HCT116 (cell line): ENCODE measurements at regions not wholly inside any gene's neighbourhood (a gene's known extent, or its start where the extent isn't known, plus 50 kb on each side); places are given as distances from the start of the nearest gene placed in this dataset.

Experiments used
- ATAC-seq: fragments of 200-7000 bp; cut with Tn5 transposase; 2 replicates; pipeline ENCODE4 v1.9.1; 2020; ENCODE audit warnings: mild to moderate bottlenecking, moderate library complexity
- BruUV-seq: library from RNA; stranded (reverse); fragments of 400-500 nt; replicated peaks from 2 replicates; lab custom pipeline; 2021; lab: Mats Ljungman, UMichigan
- CTCF ChIA-PET: fragments of 300-600 bp; sonication (Branson Sonifier 250); formaldehyde crosslinking; loops from one replicate; lab custom pipeline; 2021; ENCODE audit warnings: antibody characterized with exemption; lab: Charles Lee
- POLR2A ChIA-PET: fragments of 300-600, 350-600 bp; sonication (Branson Sonifier 250); formaldehyde crosslinking; loops from one replicate; lab custom pipeline; 2021; ENCODE audit warnings: antibody characterized with exemption; lab: Charles Lee
- RAD21 ChIA-PET, 2 experiments: fragments of 300-600 bp; sonication (Branson Sonifier 250); formaldehyde crosslinking; loops; one replicate each; lab custom pipeline; 2023; ENCODE audit warnings: low total read pairs in 2 of 2; ENCODE audit not compliant: uncharacterized antibody in 2 of 2, unreplicated experiment in 2 of 2, low non-redundant PET in 1 of 2; lab: Charles Lee
- DNase-seq: peaks from one replicate; pipeline ENCODE4 v3.0.0-alpha.2; 2010; ENCODE audit warnings: low read depth, low spot score
- H2AFZ ChIP-seq: fragments of 200-600 bp; shearing (Covaris generic), sonication (generic); 2 replicates; pipeline ENCODE4 v1.6.1; 2017; ENCODE audit warnings: low read depth, mixed run types, mixed read lengths, antibody characterized with exemption, low read length; ENCODE audit not compliant: poor library complexity, severe bottlenecking
- H3K27ac ChIP-seq: 2 replicates; pipeline ENCODE4 v1.5.1; 2012; ENCODE audit warnings: low read depth, low read length
- H3K27me3 ChIP-seq: fragments of 200-600 bp; sonication (generic); 2 replicates; pipeline ENCODE4 v1.6.1; 2016; ENCODE audit warnings: mixed run types, low read length, mixed read lengths; ENCODE audit not compliant: insufficient read depth
- H3K36me3 ChIP-seq, 2 experiments: fragments of 200-500 bp in 1 of 2; fragments of 200-600 bp in 1 of 2; sonication (Bioruptor generic) in 1 of 2; sonication (generic) in 1 of 2; 2 replicates each; pipeline versions ENCODE4 v1.5.1 to v1.6.1; 2014 to 2016; ENCODE audit warnings: low read length in 2 of 2, inconsistent platforms in 1 of 2, mixed read lengths in 1 of 2, mixed run types in 1 of 2; ENCODE audit not compliant: insufficient read depth in 2 of 2, control insufficient read depth in 1 of 2
- H3K4me1 ChIP-seq, 2 experiments: fragments of 200-600 bp in 1 of 2; sonication (generic) in 1 of 2; 2 replicates each; pipeline versions ENCODE4 v1.5.1 to v1.6.1; 2012 to 2017; ENCODE audit warnings: low read length in 2 of 2, inconsistent platforms in 1 of 2, mild to moderate bottlenecking in 1 of 2, mixed read lengths in 1 of 2, mixed run types in 1 of 2, moderate library complexity in 1 of 2; ENCODE audit not compliant: insufficient read depth in 2 of 2, control insufficient read depth in 1 of 2
- H3K4me2 ChIP-seq: fragments of 200-600 bp; sonication (generic); 2 replicates; pipeline ENCODE4 v1.6.1; 2017; ENCODE audit warnings: mixed run types, low read length, mixed read lengths
- H3K4me3 ChIP-seq, 2 experiments: fragments of 200-600 bp in 1 of 2; sonication (generic) in 1 of 2; replicated peaks in 1 of 2; 2 replicates each; pipeline ENCODE4 v1.5.1; 2011 to 2016; ENCODE audit warnings: low read length in 2 of 2, control low read depth in 1 of 2, low read depth in 1 of 2, mild to moderate bottlenecking in 1 of 2, mixed read lengths in 1 of 2, mixed run types in 1 of 2
- H3K79me2 ChIP-seq: fragments of 200-600 bp; sonication (generic); 2 replicates; pipeline ENCODE4 v1.6.1; 2017; ENCODE audit warnings: mild to moderate bottlenecking, mixed run types, low read length, moderate library complexity, mixed read lengths; ENCODE audit not compliant: insufficient read depth
- H3K9ac ChIP-seq: fragments of 200-600 bp; sonication (generic); 2 replicates; pipeline ENCODE4 v1.6.1; 2016; ENCODE audit warnings: low read length, mixed read lengths
- H3K9me2 ChIP-seq: fragments of 200-600 bp; sonication (generic), shearing (Covaris generic); 2 replicates; pipeline ENCODE4 v1.6.1; 2017; ENCODE audit warnings: mixed run types, mild to moderate bottlenecking, moderate library complexity; ENCODE audit not compliant: insufficient read depth
- H3K9me3 ChIP-seq, 2 experiments: fragments of 200-500 bp in 1 of 2; fragments of 200-600 bp in 1 of 2; sonication (Bioruptor generic) in 1 of 2; sonication (generic) in 1 of 2; 2 replicates each; pipeline ENCODE4 v1.6.1; 2014 to 2017; ENCODE audit warnings: low read length in 2 of 2, mixed read lengths in 2 of 2, inconsistent platforms in 1 of 2, low read depth in 1 of 2, mild to moderate bottlenecking in 1 of 2, mixed run types in 1 of 2, moderate library complexity in 1 of 2; ENCODE audit not compliant: control insufficient read depth in 1 of 2, insufficient read depth in 1 of 2
- H4K20me1 ChIP-seq: fragments of 200-600 bp; sonication (generic), shearing (Covaris generic); 2 replicates; pipeline ENCODE4 v1.6.1; 2017; ENCODE audit warnings: mixed run types, mild to moderate bottlenecking, moderate library complexity; ENCODE audit not compliant: insufficient read depth
- ELF1 ChIP-seq: IDR thresholded peaks from 2 replicates; pipeline ENCODE4 v1.6.1; 2012; ENCODE audit warnings: low read depth, borderline replicate concordance
- EZH2 ChIP-seq: fragments of 200-600 bp; sonication (generic); IDR thresholded peaks from 2 replicates; pipeline ENCODE4 v1.6.1; 2017; ENCODE audit warnings: antibody characterized with exemption, mixed run types
- FOSL1 ChIP-seq: IDR thresholded peaks from 2 replicates; pipeline ENCODE4 v1.6.1; 2012; ENCODE audit warnings: low read depth
- JUND ChIP-seq: IDR thresholded peaks from 2 replicates; pipeline ENCODE4 v1.6.1; 2012
- RAD21 ChIP-seq: IDR thresholded peaks from 2 replicates; pipeline ENCODE4 v1.6.1; 2012; ENCODE audit warnings: low read depth, mild to moderate bottlenecking
- SIN3A ChIP-seq: IDR thresholded peaks from 2 replicates; pipeline ENCODE4 v1.6.1; 2012; ENCODE audit warnings: low read depth
- SP1 ChIP-seq: IDR thresholded peaks from 2 replicates; pipeline ENCODE4 v1.6.1; 2012; ENCODE audit warnings: low read depth
- SRF ChIP-seq: IDR thresholded peaks from 2 replicates; pipeline ENCODE4 v1.6.1; 2012; ENCODE audit warnings: low read depth
- TCF7L2 ChIP-seq: IDR thresholded peaks from 2 replicates; pipeline ENCODE4 v1.7.0; 2011; ENCODE audit warnings: borderline replicate concordance, inconsistent platforms; ENCODE audit not compliant: insufficient read depth, insufficient read length; ENCODE audit errors: extremely low read depth
- ZFX ChIP-seq: fragments of 450-650 bp; IDR thresholded peaks from 2 replicates; pipeline ENCODE4 v1.6.1; 2017
- intact Hi-C: fragments of 100-400 bp; cut with micrococcal nuclease; formaldehyde crosslinking; loops from 2 replicates; pipeline ENCODE4 v1.10.0; 2022

DNA sequence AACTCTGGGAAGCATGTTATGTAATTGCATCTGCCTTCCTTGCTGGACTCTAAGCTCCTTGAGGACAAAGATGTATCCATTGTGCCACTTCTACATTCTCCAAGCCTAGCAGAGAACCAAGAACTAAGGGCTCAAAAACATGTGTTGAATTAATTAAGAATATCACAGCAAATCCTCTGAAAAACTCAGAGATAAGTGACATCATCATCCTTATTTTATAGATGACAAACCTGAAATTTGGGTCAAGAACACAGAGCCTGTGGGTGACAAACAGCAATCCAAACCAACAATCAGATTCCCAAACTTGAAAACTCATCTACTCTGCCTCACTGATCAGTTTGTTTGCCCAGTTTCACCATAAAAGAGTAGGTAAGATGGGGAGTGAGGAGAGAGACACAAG lies 503.6 kb upstream of the LRRN3 start:
- no peak for TF ChIP-seq SRF
- TF ChIP-seq EZH2: no peak
- TF ChIP-seq SP1: no peak
- no peak for TF ChIP-seq JUND
- TF ChIP-seq TCF7L2: no peak
- no peak for TF ChIP-seq RAD21
- no peak for TF ChIP-seq ZFX
- no peaks in the 10 kb centered on the region for H3K4me1 ChIP-seq

DNA sequence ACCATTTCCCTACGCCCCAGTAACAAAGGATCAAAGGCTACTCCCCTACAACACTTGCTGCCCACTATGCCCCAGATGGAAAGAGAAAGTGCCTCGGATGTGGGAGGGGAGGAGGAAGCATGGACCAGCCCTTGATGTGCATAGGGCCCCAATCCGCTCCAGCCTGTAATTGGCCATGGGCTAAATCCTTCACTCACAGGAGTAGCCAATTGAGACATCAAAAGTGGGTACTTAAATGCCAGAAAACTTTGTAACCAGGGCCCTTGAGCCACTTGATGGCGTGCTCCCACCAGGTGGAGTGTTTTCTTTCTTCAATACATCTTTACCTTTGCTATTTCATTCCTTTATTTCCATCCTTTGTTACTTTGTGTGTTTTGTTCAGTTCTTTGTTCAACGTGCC lies 500.5 kb upstream of the LRRN3 start:
- no peak overlapping the region for H3K4me3 ChIP-seq
- CTCF ChIA-PET: no interaction called here
- no peaks in the 10 kb centered on the region for H4K20me1 ChIP-seq
- TF ChIP-seq ELF1: no peak
- peak; percentile 30 for TF ChIP-seq RAD21
- no peak for TF ChIP-seq SIN3A
- no peak for TF ChIP-seq FOSL1
- H3K27me3 ChIP-seq: no peaks in the 10 kb centered on the region
- no peak overlapping the region for H3K9ac ChIP-seq
- no peak overlapping the region for H2AFZ ChIP-seq
- H3K27ac ChIP-seq: no peak overlapping the region
- no peaks in the 10 kb centered on the region for H3K79me2 ChIP-seq
- no TSS peak for BruUV-seq
- H3K9me2 ChIP-seq: no peaks in the 10 kb centered on the region
- RAD21 ChIA-PET: no interaction called here
- peak; percentile 54; the same call in 1 of the 2 replicates for ATAC-seq
- no peaks in the 10 kb centered on the region for H3K4me1 ChIP-seq
- H3K4me2 ChIP-seq: no peak overlapping the region
- intact Hi-C loops: no loop called here
- no peak for DNase-seq
- POLR2A ChIA-PET: no interaction called here
- H3K36me3 ChIP-seq: no peaks in the 10 kb centered on the region
- no peaks in the 10 kb centered on the region for H3K9me3 ChIP-seq

More for the DNA sequence above, 503.6 kb upstream of the LRRN3 start:
- no peak overlapping the region for H3K27ac ChIP-seq
- no peaks in the 10 kb centered on the region for H3K36me3 ChIP-seq
- CTCF ChIA-PET: no interaction called here
- DNase-seq: no peak
- no peak overlapping the region for H3K4me2 ChIP-seq
- H3K27me3 ChIP-seq: no peaks in the 10 kb centered on the region
- H4K20me1 ChIP-seq: no peaks in the 10 kb centered on the region
- no peaks in the 10 kb centered on the region for H3K9me2 ChIP-seq
- BruUV-seq: no TSS peak
- POLR2A ChIA-PET: no interaction called here
- RAD21 ChIA-PET: no interaction called here
- no peak overlapping the region for H3K4me3 ChIP-seq
- no peak overlapping the region for H3K9ac ChIP-seq
- no peaks in the 10 kb centered on the region for H3K79me2 ChIP-seq
- intact Hi-C loops: no loop called here
- no peak overlapping the region for H2AFZ ChIP-seq
- no peak for ATAC-seq
- no peaks in the 10 kb centered on the region for H3K9me3 ChIP-seq
